DOHH2 (cell line): ENCODE measurements at regions not wholly inside any gene's neighbourhood (a gene's known extent, or its start where the extent isn't known, plus 50 kb on each side); places are given as distances from the start of the nearest gene placed in this dataset.

Experiments
- EZH2phosphoT487 ChIP-seq: fragments of 200-600 bp; sonication (generic); IDR thresholded peaks from 2 replicates; pipeline ENCODE4 v1.6.1; 2017; ENCODE audit warnings: borderline replicate concordance, mild to moderate bottlenecking, antibody characterized with exemption, low read length, moderate library complexity, mixed read lengths
- TF ChIP-seq, protein P1 (sequence below): fragments of 200-600 bp; sonication (generic); IDR thresholded peaks from one replicate; pipeline ENCODE4 v1.5.1; 2014; ENCODE audit warnings: antibody characterized with exemption, mild to moderate bottlenecking, low read depth, low read length; ENCODE audit not compliant: poor library complexity, severe bottlenecking

DNA sequence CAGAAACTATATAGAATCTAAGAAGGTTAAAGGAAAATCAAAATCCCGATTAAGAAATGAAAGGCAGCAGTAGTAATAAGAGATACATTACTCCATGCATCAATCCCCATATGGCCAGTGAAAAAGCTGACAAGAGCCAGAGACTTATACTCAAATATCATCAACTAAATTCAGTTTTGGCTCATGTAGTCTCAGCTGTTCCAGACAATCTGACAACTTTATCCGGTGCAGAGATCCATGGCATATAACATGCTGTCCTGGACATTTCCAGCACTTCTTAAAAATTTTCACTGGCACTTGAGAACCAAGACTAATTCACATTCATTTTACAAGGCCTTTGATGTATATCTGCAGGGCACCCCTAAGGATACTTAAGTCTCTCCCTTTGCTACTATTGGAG lies 255.7 kb upstream of the KLHL1 start:
- TF ChIP-seq, protein P1, sequence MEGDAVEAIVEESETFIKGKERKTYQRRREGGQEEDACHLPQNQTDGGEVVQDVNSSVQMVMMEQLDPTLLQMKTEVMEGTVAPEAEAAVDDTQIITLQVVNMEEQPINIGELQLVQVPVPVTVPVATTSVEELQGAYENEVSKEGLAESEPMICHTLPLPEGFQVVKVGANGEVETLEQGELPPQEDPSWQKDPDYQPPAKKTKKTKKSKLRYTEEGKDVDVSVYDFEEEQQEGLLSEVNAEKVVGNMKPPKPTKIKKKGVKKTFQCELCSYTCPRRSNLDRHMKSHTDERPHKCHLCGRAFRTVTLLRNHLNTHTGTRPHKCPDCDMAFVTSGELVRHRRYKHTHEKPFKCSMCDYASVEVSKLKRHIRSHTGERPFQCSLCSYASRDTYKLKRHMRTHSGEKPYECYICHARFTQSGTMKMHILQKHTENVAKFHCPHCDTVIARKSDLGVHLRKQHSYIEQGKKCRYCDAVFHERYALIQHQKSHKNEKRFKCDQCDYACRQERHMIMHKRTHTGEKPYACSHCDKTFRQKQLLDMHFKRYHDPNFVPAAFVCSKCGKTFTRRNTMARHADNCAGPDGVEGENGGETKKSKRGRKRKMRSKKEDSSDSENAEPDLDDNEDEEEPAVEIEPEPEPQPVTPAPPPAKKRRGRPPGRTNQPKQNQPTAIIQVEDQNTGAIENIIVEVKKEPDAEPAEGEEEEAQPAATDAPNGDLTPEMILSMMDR = no peak
- TF ChIP-seq EZH2phosphoT487 = no peak
